Inflammatory macrophage treated with lipopolysaccharide for 4 hours (primary cell): ENCODE measurements at regions not wholly inside any gene's neighbourhood (a gene's known extent, or its start where the extent isn't known, plus 50 kb on each side); places are given as distances from the start of the nearest gene placed in this dataset.

ENCODE experiments used
- DNase-seq: peaks from one replicate; pipeline ENCODE4 v3.0.0-alpha.2; 2020

DNA sequence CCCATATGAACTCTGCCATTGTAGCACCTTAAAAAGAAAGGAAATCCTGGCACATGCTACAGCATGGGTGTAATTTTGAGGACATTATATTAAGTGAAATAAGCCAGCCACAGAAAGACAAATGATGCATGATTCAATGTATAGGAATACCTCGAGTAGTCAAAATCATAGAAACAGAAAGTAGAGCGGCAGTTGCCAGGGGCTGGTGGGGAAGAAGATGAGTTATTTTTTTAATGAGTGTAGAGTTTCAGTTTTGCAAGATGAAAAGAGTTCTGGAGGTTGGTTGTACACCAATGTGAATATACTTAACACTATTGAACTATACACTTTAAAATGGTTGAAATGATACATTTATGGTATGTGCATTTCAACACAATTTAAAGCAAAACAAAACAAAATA lies 133.0 kb downstream of the ZDHHC21 start:
- DNase-seq, result no peak

DNA sequence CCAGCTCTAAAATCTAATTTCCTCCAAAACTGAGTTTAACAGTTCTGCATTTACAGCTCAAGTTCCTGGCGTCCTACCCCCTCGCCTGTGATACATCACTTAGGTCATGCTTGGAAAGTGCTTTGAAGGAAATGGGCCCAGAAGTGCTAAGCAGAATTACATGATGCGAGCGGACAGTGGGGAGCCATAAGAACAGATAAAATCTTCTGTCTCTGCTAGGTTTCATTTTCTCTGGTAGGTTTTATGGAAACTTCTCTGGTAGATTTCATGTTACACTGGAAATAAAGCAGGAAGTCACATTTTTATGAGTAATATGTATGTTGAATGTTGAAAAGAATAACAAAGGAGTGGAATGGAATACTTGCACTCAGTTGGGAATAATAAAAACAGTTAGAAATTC lies 138.3 kb downstream of the ZDHHC21 start:
- no peak for DNase-seq

- no peak for DNase-seq
Measured at GRCh38 chr9:14547245-14548060, 145.8 kb downstream of the ZDHHC21 start.

GRCh38 chr9:14546693-14547092 lies 146.5 kb downstream of the ZDHHC21 start:
- no peak for DNase-seq

GRCh38 chr9:14542071-14542470 lies 151.2 kb downstream of the ZDHHC21 start:
- no peak for DNase-seq

GRCh38 chr9:14538526-14538925 lies 154.7 kb downstream of the ZDHHC21 start:
- DNase-seq, result no peak

- DNase-seq, result no peak
Measured at GRCh38 chr9:14535161-14535955, 157.9 kb downstream of the ZDHHC21 start.

GRCh38 chr9:14533867-14534640 lies 159.2 kb downstream of the ZDHHC21 start:
- DNase-seq, result no peak

DNA sequence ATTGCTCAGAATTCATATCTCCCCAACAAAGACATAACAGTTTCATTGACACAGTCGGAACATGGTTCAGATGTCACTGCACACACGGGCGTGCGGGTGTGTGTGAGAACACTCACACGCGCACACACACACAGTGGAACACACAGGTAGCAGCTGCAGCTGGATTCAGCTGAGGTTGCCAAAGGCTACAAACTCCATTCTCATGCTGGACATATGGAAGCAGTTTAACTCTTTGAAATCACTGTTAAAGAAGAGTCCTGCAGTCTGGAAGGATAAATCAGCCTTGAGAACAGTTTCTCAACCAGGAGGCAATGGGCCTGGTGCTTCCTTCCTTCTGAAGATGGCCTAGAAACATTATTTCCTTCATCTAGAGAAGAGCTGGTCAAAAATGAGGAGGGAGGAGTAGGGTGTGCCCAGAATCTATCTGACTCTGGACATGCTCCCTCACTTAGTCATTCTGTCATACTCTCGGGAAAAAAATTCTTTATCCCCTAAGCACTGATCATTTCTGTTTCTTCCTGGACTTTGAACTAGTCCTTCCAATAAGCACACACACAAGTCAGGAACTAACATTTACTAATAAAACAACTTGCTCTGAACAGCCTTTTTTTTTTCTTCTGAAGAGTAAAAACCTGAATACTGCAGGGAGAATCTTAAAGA lies 160.6 kb downstream of the ZDHHC21 start:
- no peak for DNase-seq

GRCh38 chr9:14531341-14532269 lies 161.6 kb downstream of the ZDHHC21 start:
- DNase-seq, result no peak

- no peak for DNase-seq
Measured at GRCh38 chr9:14530841-14531240, 162.4 kb downstream of the ZDHHC21 start.

GRCh38 chr9:14530366-14530765 lies 162.9 kb downstream of the ZDHHC21 start:
- DNase-seq, result no peak

GRCh38 chr9:14529629-14530028 lies 163.6 kb downstream of the ZDHHC21 start:
- DNase-seq, result no peak

- no peak for DNase-seq
Measured at GRCh38 chr9:14529054-14529453, 164.2 kb downstream of the ZDHHC21 start.

GRCh38 chr9:14526504-14526903 lies 166.7 kb downstream of the ZDHHC21 start:
- DNase-seq, result no peak

DNA sequence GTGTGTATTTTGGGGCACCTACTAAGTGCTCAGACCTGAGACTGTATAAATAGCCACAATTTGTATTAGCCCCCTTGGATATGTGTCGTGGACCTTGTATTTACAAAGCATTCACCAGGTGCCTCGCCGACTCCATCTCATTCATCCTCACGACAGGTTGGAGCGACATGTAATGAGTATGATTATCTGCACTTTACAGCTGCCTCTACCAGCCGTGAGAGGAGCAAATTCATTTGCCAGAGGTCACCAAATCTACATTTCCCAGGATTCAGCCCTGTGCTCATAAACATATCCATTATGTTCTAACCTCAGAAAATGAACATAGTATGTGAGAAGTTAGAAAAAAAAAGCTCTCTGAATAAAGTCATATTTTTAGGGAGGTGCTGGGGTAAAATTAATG lies 167.4 kb downstream of the ZDHHC21 start:
- no peak for DNase-seq

DNA sequence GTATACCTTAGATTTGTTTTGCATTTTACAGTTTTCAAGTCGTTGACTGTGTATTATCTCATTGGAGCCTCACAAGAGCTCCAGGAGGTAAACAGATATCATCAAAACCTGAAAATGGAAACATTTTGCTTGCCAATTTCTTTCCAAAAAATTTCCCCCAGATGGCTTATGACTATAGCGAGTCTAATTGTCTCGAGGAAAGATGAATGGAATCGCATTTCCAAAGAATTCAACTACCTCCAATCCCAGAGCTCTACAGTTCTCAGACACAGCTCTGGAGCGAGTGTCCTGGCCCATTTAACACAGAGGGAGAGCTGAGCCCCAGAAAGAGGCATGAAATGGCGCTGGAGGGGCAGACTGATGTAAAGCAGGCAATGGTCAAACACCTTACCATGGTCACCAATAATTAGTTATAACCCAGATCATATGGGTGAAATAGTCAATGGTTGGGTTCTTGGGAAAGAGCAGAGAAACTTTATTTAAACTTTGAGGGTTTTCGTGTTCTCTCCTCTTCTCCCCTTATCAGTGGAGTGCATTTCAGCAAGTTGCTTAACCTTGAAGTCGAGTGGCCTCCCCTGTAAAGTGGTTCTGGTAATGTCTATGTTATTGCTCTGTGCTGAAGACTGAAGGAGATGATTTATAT lies 168.2 kb downstream of the ZDHHC21 start:
- no peak for DNase-seq

DNA sequence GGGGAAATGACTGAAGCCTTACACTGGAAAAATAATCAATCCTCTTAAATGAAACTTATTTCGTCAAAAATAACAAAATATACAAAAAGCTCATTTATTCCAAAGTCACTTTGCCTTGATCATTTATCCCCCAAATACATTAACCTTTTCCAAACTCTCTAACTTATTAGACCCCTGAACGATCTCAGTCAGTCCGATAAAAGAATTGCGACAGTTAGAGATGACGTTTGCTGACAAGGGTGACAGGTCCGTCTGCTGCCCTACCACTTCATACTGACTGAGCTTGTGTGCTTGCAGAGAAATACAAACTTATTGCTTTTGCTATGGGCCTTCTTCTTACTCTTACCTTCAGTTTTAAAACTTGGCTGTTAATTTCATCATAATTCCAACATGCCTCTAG lies 169.7 kb downstream of the ZDHHC21 start:
- DNase-seq, result no peak

DNA sequence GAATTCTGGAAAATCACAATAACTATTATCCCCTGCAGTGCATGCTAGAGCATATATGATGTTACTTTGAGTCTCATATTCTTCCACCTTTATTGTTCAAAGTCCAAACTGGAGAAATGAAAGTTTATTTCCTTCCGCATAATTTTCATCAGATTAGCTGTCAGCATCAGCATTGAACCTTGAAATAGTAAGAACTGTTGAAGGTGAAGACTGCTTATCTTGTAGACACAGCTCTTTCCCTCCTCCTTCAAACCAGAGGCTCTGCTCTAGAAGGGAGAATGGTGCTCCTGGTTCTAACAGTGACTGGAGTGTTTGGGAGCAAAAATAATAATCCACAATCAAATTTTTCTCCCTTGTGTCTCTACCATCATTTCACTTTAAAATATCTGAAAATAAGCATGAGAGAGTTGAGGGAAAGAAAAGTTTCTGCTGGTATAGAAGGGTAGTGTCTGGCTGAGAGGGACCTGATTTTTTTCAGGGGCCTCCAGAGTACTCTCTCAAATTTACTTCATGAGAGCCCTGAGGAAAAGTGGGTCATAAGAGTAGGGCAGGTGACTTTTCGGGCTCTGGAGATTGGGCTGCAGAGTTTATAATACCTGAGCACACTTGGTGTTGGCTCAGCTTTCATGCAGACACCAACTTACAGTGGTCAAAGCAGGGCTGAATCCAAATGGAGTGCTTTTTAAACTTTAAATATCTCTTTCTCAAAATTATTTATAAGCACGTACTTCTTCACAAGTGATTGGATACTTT lies 170.4 kb downstream of the ZDHHC21 start:
- no peak for DNase-seq

- DNase-seq, result no peak
Measured at GRCh38 chr9:14520341-14520740, 172.9 kb downstream of the ZDHHC21 start.
